CD14-positive monocyte (primary cell): ENCODE measurements at regions not wholly inside any gene's neighbourhood (a gene's known extent, or its start where the extent isn't known, plus 50 kb on each side); places are given as distances from the start of the nearest gene placed in this dataset.

Experiments used
- DNase-seq, 3 donors: peaks; one replicate each; pipeline ENCODE4 v3.0.0-alpha.2; 2011 to 2022
- H2AFZ ChIP-seq: 2 replicates; pipeline ENCODE4 v1.6.0; 2012; ENCODE audit warnings: mild to moderate bottlenecking, low read depth, low read length, inconsistent platforms; ENCODE audit not compliant: insufficient read depth, poor library complexity, severe bottlenecking
- H3K27ac ChIP-seq, 2 donors: 1 replicate in 1 of 2; 2 replicates in 1 of 2; pipeline ENCODE4 v1.5.1; 2012 to 2013; ENCODE audit warnings: low read length in 2 of 2, control low read depth in 1 of 2, inconsistent platforms in 1 of 2, low read depth in 1 of 2, mild to moderate bottlenecking in 1 of 2
- H3K27me3 ChIP-seq, 2 donors: one replicate each; pipeline versions ENCODE4 v1.6.0 to v1.6.1; 2011 to 2013; ENCODE audit warnings: low read length in 2 of 2; ENCODE audit not compliant: control insufficient read depth in 2 of 2, insufficient read depth in 2 of 2
- H3K36me3 ChIP-seq, 2 donors: replicated peaks in 1 of 2; 1 replicate in 1 of 2; 2 replicates in 1 of 2; pipeline versions ENCODE4 v1.5.1 to v1.6.1; 2012 to 2013; ENCODE audit warnings: low read length in 2 of 2, control low read depth in 1 of 2, inconsistent platforms in 1 of 2, mild to moderate bottlenecking in 1 of 2; ENCODE audit not compliant: insufficient read depth in 2 of 2, control insufficient read depth in 1 of 2
- H3K4me1 ChIP-seq, 2 donors: 1 replicate in 1 of 2; 2 replicates in 1 of 2; pipeline versions ENCODE4 v1.5.1 to v1.6.1; 2012 to 2013; ENCODE audit warnings: low read length in 2 of 2, control low read depth in 1 of 2, inconsistent platforms in 1 of 2, mild to moderate bottlenecking in 1 of 2, moderate library complexity in 1 of 2; ENCODE audit not compliant: insufficient read depth in 2 of 2, control insufficient read depth in 1 of 2
- H3K4me2 ChIP-seq: replicated peaks from 2 replicates; pipeline ENCODE3; 2012; ENCODE audit warnings: low read length, moderate library complexity, mild to moderate bottlenecking; ENCODE audit not compliant: poor library complexity, severe bottlenecking; ENCODE audit errors: extremely low read depth
- H3K4me3 ChIP-seq, 3 experiments: fragments of 200-600 bp in 1 of 3; sonication (generic) in 1 of 3; replicated peaks in 1 of 3; 1 replicate in 2 of 3; 2 replicates in 1 of 3; pipeline ENCODE4 v1.5.1; 2011 to 2013; ENCODE audit warnings: low read length in 3 of 3, mild to moderate bottlenecking in 3 of 3, control low read depth in 2 of 3, low read depth in 2 of 3, inconsistent platforms in 1 of 3, moderate library complexity in 1 of 3
- H3K79me2 ChIP-seq: 2 replicates; pipeline ENCODE4 v1.6.0; 2012; ENCODE audit warnings: mild to moderate bottlenecking, control low read depth, inconsistent platforms, low read length, moderate library complexity; ENCODE audit not compliant: insufficient read depth
- H3K9ac ChIP-seq: 2 replicates; pipeline ENCODE4 v1.6.0; 2017; ENCODE audit warnings: low read length, mild to moderate bottlenecking; ENCODE audit not compliant: insufficient read depth, poor library complexity, severe bottlenecking
- H3K9me3 ChIP-seq, 2 donors: replicated peaks in 1 of 2; 1 replicate in 1 of 2; 2 replicates in 1 of 2; pipeline versions ENCODE4 v1.5.1 to v1.6.1; 2012 to 2013; ENCODE audit warnings: low read length in 2 of 2, control low read depth in 1 of 2; ENCODE audit not compliant: control insufficient read depth in 1 of 2, insufficient read depth in 1 of 2
- H4K20me1 ChIP-seq: 2 replicates; pipeline ENCODE4 v1.6.0; 2012; ENCODE audit warnings: mild to moderate bottlenecking, low read length, control low read depth, moderate library complexity; ENCODE audit not compliant: insufficient read depth
- H3K27ac Mint-ChIP-seq, 7 donors: one replicate each; pipeline ENCODE4 v1.8.0; 2020; ENCODE audit warnings: mild to moderate bottlenecking in 7 of 7, mixed read lengths in 7 of 7, moderate library complexity in 6 of 7, inconsistent platforms in 2 of 7
- H3K27me3 Mint-ChIP-seq, 3 donors: one replicate each; pipeline ENCODE4 v1.8.0; 2021 to 2022; ENCODE audit warnings: low read depth in 3 of 3, mild to moderate bottlenecking in 3 of 3, mixed read lengths in 3 of 3, moderate library complexity in 3 of 3, inconsistent platforms in 1 of 3
- H3K36me3 Mint-ChIP-seq, 2 donors: one replicate each; pipeline ENCODE4 v1.8.0; 2020; ENCODE audit warnings: mixed read lengths in 2 of 2, inconsistent platforms in 1 of 2, mild to moderate bottlenecking in 1 of 2
- H3K4me1 Mint-ChIP-seq: one replicate; pipeline ENCODE4 v1.8.0; 2020; ENCODE audit warnings: mild to moderate bottlenecking, mixed read lengths
- H3K4me3 Mint-ChIP-seq, 2 donors: one replicate each; pipeline ENCODE4 v1.8.0; 2020; ENCODE audit warnings: mild to moderate bottlenecking in 2 of 2, mixed read lengths in 2 of 2, moderate library complexity in 1 of 2
- H3K9me3 Mint-ChIP-seq, 7 donors: one replicate each; pipeline ENCODE4 v1.8.0; 2020 to 2022; ENCODE audit warnings: mixed read lengths in 7 of 7, mild to moderate bottlenecking in 6 of 7, moderate library complexity in 6 of 7, inconsistent platforms in 2 of 7
- CTCF ChIP-seq: fragments of 200-600 bp; IDR thresholded peaks from one replicate; pipeline ENCODE4 v1.8.0; 2022; ENCODE audit warnings: antibody characterized with exemption, mild to moderate bottlenecking
- WGBS: methylation state at CpG from one replicate; pipeline ENCODE4 v1.1.5; 2013; ENCODE audit warnings: missing lambda C conversion rate; ENCODE audit not compliant: insufficient coverage; 5-methylcytosine and 5-hydroxymethylcytosine counted together
- intact Hi-C, 2 donors: fragments of 100-400 bp; cut with micrococcal nuclease; formaldehyde crosslinking; loops; one replicate each; pipeline versions ENCODE4 v1.15.0 to v1.15.1; 2023

- no CpG with 5 or more reads among the region's 4 CpGs for WGBS
- Mint-ChIP-seq H3K27ac (no peak overlapping the region), H3K27me3 (no peaks in the 10 kb centered on the region), H3K9me3 (peaks cover 0 to 3% (median 1%) of the 10 kb centered on the region in 7 donors), H3K4me3 (no peak overlapping the region), H3K4me1 (no peaks in the 10 kb centered on the region), H3K36me3 (no peaks in the 10 kb centered on the region)
- no peaks in the 10 kb centered on the region for H3K36me3 ChIP-seq
- H3K27me3 ChIP-seq, result no peaks in the 10 kb centered on the region
- no peak for TF ChIP-seq CTCF
- H2AFZ ChIP-seq, result no peak overlapping the region
- H3K4me1 ChIP-seq, result no peaks in the 10 kb centered on the region
- DNase-seq, result no peak
- no peak overlapping the region for H3K27ac ChIP-seq
- H3K4me2 ChIP-seq, result no peak overlapping the region
- no peaks in the 10 kb centered on the region for H3K79me2 ChIP-seq
- H4K20me1 ChIP-seq, result no peaks in the 10 kb centered on the region
- intact Hi-C loops, result no loop called here
- no peak overlapping the region for H3K9ac ChIP-seq
- H3K4me3 ChIP-seq, result no peak overlapping the region
- no peaks in the 10 kb centered on the region for H3K9me3 ChIP-seq
Measured at GRCh38 chr5:125551797-125552196, 805.4 kb upstream of the ZNF608 start.

- H3K9me3 Mint-ChIP-seq, result peaks cover 0 to 3% (median 0%) of the 10 kb centered on the region in 7 donors
- H3K27me3 Mint-ChIP-seq, result no peaks in the 10 kb centered on the region
- H3K27ac ChIP-seq, result no peak overlapping the region
- intact Hi-C loops, result no loop called here
- H3K36me3 Mint-ChIP-seq, result no peaks in the 10 kb centered on the region
- H3K9ac ChIP-seq, result no peak overlapping the region
- no peaks in the 10 kb centered on the region for H3K4me1 ChIP-seq
- no peak overlapping the region for H3K4me3 ChIP-seq
- H2AFZ ChIP-seq, result no peak overlapping the region
- H3K4me3 Mint-ChIP-seq, result no peak overlapping the region
- no peak for TF ChIP-seq CTCF
- WGBS, result 60% methylated on average over 1 of the region's 1 CpG
- no peak overlapping the region for H3K4me2 ChIP-seq
- H3K27me3 ChIP-seq, result no peaks in the 10 kb centered on the region
- no peaks in the 10 kb centered on the region for H3K4me1 Mint-ChIP-seq
- DNase-seq, result no peak
- no peaks in the 10 kb centered on the region for H3K79me2 ChIP-seq
- H3K9me3 ChIP-seq, result no peaks in the 10 kb centered on the region
- H3K36me3 ChIP-seq, result no peaks in the 10 kb centered on the region
- no peaks in the 10 kb centered on the region for H4K20me1 ChIP-seq
- no peak overlapping the region for H3K27ac Mint-ChIP-seq
Measured at GRCh38 chr5:125552486-125552885, 806.0 kb upstream of the ZNF608 start.
